Thymus (tissue), 11 donors: ENCODE measurements at regions not wholly inside any gene's neighbourhood (a gene's known extent, or its start where the extent isn't known, plus 50 kb on each side); places are given as distances from the start of the nearest gene placed in this dataset.

Experiments used
- DNase-seq, 9 donors: peaks; one replicate each; pipeline ENCODE4 v3.0.0-alpha.2; 2013; ENCODE audit warnings: low spot score in 9 of 9, low read depth in 6 of 9, missing footprints in 1 of 9
- H3K27ac ChIP-seq, 2 donors: one replicate each; pipeline ENCODE4 v1.5.1; 2013; ENCODE audit warnings: control low read depth in 1 of 2, low read depth in 1 of 2, low read length in 1 of 2, mild to moderate bottlenecking in 1 of 2, moderate library complexity in 1 of 2
- H3K27me3 ChIP-seq, 2 donors: one replicate each; pipeline ENCODE4 v1.5.1; 2013; ENCODE audit warnings: low read length in 1 of 2; ENCODE audit not compliant: control insufficient read depth in 2 of 2, insufficient read depth in 1 of 2
- H3K36me3 ChIP-seq, 2 donors: one replicate each; pipeline ENCODE4 v1.5.1; 2013; ENCODE audit warnings: low read length in 1 of 2, mild to moderate bottlenecking in 1 of 2, moderate library complexity in 1 of 2; ENCODE audit not compliant: control insufficient read depth in 2 of 2, insufficient read depth in 2 of 2
- H3K4me1 ChIP-seq, 2 donors: one replicate each; pipeline ENCODE4 v1.5.1; 2013; ENCODE audit warnings: low read length in 2 of 2; ENCODE audit not compliant: control insufficient read depth in 2 of 2, insufficient read depth in 2 of 2
- H3K4me3 ChIP-seq, 2 donors: one replicate each; pipeline ENCODE4 v1.5.1; 2013; ENCODE audit warnings: low read length in 2 of 2, control low read depth in 1 of 2, mild to moderate bottlenecking in 1 of 2
- H3K9me3 ChIP-seq, 2 donors: one replicate each; pipeline ENCODE4 v1.5.1; 2013; ENCODE audit warnings: low read length in 1 of 2, mild to moderate bottlenecking in 1 of 2; ENCODE audit not compliant: control insufficient read depth in 2 of 2, insufficient read depth in 1 of 2
- WGBS: extraction: QIAGEN DNeasy Blood & Tissue Kit; methylation state at CpG from one replicate; pipeline ENCODE4 v1.1.7; 2013; 5-methylcytosine and 5-hydroxymethylcytosine counted together
- donor health status: healthy.

DNA sequence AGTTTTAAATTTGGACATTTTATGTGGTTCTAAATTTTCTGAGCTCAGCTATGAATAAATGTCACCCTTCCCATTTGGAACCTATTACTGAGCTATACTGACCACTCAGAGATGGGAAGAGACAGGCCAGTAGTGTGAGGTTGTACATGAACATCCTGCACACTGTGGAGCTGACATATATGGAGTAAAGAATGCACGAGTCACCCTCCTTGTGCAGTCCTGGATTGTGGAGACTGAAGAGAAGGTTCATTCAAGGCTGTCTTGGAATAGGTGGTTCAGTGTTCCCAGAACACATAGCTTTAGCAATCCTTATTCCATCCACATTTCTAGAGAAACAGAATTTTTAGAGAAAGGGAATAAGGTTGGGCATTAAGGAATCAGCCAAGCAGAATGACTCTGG, 50.3 kb upstream of the OGFRL1 start:
- Histone ChIP-seq H3K27ac (no peak overlapping the region), H3K27me3 (no peaks in the 10 kb centered on the region), H3K4me1 (no peaks in the 10 kb centered on the region), H3K36me3 (no peaks in the 10 kb centered on the region), H3K9me3 (no peaks in the 10 kb centered on the region), H3K4me3 (no peak overlapping the region)
- DNase-seq, result no peak
- 97% methylated on average over 1 of the region's 1 CpG for WGBS
